ENCODE measurements at regions not wholly inside any gene's neighbourhood (a gene's known extent, or its start where the extent isn't known, plus 50 kb on each side); places are given as distances from the start of the nearest gene placed in this dataset.

- no peak for FAIRE-seq
These were observed 618.1 kb downstream of the ZNF385D start for GRCh38 chr3:21132896-21133295.

- FAIRE-seq, result no peak
These were observed 630.2 kb downstream of the ZNF385D start for GRCh38 chr3:21120826-21121225.

- no peak for FAIRE-seq
These were observed 633.6 kb downstream of the ZNF385D start for GRCh38 chr3:21117370-21117769.

GRCh38 chr3:21109056-21109455, 642.0 kb downstream of the ZNF385D start:
- FAIRE-seq, result no peak

- no peak for FAIRE-seq
These were observed 645.2 kb downstream of the ZNF385D start for GRCh38 chr3:21105784-21106183.

GRCh38 chr3:21100656-21101359, 650.2 kb downstream of the ZNF385D start:
- FAIRE-seq, result no peak

GRCh38 chr3:21094686-21095085, 656.3 kb downstream of the ZNF385D start:
- no peak for FAIRE-seq

- FAIRE-seq, result no peak
These were observed 677.4 kb downstream of the ZNF385D start for GRCh38 chr3:21073561-21073960.

GRCh38 chr3:21067031-21067813, 683.8 kb downstream of the ZNF385D start:
- no peak for FAIRE-seq

GRCh38 chr3:21062831-21063294, 688.1 kb downstream of the ZNF385D start:
- no peak for FAIRE-seq

- no peak for FAIRE-seq
These were observed 691.6 kb downstream of the ZNF385D start for GRCh38 chr3:21059404-21059803.

GRCh38 chr3:21056293-21056692, 694.7 kb downstream of the ZNF385D start:
- no peak for FAIRE-seq

GRCh38 chr3:21055015-21055414, 696.0 kb downstream of the ZNF385D start:
- no peak for FAIRE-seq

- FAIRE-seq, result no peak
These were observed 696.9 kb downstream of the ZNF385D start for GRCh38 chr3:21054064-21054463.

GRCh38 chr3:21049334-21050062, 701.5 kb downstream of the ZNF385D start:
- FAIRE-seq, result no peak

GRCh38 chr3:21043139-21043538, 707.9 kb downstream of the ZNF385D start:
- no peak for FAIRE-seq

- FAIRE-seq, result no peak
These were observed 708.8 kb downstream of the ZNF385D start for GRCh38 chr3:21042184-21042583.

GRCh38 chr3:21041621-21042020, 709.4 kb downstream of the ZNF385D start:
- no peak for FAIRE-seq

GRCh38 chr3:21036888-21037287, 714.1 kb downstream of the ZNF385D start:
- FAIRE-seq, result no peak

- no peak for FAIRE-seq
These were observed 722.6 kb downstream of the ZNF385D start for GRCh38 chr3:21028412-21028811.

- no peak for FAIRE-seq
These were observed 726.4 kb downstream of the ZNF385D start for GRCh38 chr3:21024563-21024962.

GRCh38 chr3:21020681-21021080, 730.3 kb downstream of the ZNF385D start:
- no peak for FAIRE-seq

- no peak for FAIRE-seq
These were observed 731.0 kb downstream of the ZNF385D start for GRCh38 chr3:21020043-21020442.
